RPMI8226 (cell line): ENCODE measurements at regions not wholly inside any gene's neighbourhood (a gene's known extent, or its start where the extent isn't known, plus 50 kb on each side); places are given as distances from the start of the nearest gene placed in this dataset.
"Not testable (repeated sequence)": the region's sequence is repeated elsewhere in the genome, so short reads cannot be mapped to it uniquely, and the experiment has no call there.

ENCODE experiments used
- DNase-seq: peaks from one replicate; pipeline ENCODE4 v3.0.0-alpha.2; 2015

DNA sequence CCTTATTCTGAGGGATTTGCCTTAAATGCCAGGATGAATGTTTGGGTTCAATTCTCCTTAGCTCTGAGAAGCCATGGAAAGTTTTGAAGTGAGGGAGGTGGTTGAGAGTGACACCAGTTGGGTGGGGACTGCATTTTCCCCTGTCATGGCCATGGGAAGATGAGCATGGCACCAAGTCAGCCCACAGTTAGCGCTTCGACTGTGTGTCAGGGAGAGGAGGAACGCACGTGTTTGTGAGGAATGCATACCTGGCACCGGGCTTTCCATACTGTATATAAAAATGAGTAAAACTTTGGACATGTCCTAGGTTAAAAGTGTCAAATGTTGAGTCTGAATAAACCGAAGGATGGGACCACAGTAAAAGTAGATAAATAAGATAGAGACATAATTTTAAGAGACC lies 187.5 kb upstream of the KL start:
- no peak for DNase-seq

GRCh38 chr13:32829269-32829668 lies 187.0 kb upstream of the KL start:
- no peak for DNase-seq

GRCh38 chr13:32829676-32830335 lies 186.4 kb upstream of the KL start:
- DNase-seq = no peak

GRCh38 chr13:32830336-32831031 lies 185.7 kb upstream of the KL start:
- no peak for DNase-seq

GRCh38 chr13:32837307-32837972 lies 178.8 kb upstream of the KL start:
- DNase-seq = no peak

DNA sequence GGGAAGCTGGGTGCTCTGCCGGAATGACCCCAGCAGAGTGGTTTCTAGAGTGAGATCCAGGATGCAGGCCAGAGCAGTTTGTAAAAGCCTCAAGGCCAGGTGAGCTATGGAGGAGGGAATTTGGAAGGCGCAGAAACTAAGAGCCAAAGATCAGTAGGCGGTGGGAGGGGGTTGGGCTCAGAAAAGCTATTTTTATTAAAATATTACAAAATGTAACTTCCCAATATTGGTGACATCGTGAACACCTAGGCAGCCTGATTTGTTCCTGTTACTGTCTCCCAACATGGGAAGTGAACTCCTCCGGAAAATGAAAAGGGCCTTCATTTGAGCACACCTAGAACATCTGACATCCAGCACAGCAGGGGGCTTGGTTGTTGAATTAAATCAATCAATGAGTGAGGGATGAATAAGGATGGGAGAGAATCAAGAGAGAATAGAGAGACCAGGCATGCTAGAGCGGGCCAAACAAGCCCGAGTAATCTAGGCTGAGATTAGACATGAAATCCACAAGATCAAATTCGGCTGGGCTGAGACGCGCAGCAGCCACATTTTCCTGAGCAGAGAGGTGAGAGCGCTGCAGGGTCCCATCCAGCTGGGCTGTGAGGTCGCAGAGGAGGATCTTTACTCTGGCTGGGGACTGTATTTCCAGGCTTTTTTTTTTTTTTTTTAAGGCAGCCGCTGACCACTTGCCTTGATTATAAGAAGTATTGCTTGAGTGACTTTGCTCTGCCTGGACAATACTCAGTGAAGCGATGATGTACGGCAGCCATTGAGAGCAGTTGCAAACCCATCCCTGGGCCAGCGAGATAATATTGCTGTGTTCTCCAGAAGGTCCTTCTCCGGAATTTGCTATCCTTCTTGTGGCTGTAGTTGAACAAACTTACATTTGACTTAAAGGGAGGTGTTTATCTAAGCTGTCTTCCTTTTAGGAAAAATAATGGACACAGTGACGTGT lies 178.0 kb upstream of the KL start:
- DNase-seq = no peak

GRCh38 chr13:32838945-32839344 lies 177.3 kb upstream of the KL start:
- DNase-seq = peak; percentile 15

- no peak for DNase-seq
Observed at GRCh38 chr13:32840113-32840512, 176.1 kb upstream of the KL start.

DNA sequence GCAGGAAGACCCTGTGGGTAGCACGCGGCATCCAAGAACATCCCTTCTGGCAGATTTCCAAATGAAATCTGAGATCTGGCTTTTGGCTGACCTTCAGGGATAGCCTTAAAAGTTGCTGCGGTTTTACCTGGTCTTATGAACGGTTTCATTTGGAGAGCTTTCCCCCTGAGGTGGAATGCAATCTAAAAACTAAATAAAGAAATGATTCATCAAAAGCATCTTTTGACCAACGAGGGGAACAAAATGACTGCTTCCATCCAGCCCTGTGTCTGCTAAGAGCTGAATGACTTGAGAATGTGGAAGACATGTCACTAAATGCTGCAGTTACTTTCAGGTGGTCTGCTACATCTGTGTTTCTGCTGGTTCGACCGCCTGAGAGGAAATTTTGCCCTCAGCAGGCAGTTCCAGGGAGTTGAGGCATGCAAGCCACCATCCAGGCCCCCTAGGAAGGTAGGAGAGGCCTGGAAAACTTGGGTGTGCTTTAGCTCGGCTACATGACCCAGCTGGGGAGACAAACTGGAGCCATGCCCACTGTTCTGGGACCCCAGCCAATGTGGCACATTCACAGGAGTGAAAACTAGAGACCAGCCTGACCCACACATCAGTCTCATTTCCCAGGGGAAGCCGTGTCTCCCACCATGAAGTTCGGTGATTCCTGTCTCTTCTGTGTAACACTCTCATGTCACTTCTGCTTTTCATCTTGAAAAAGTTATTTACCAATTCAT lies 175.1 kb upstream of the KL start:
- no peak for DNase-seq

- DNase-seq = no peak
Observed at GRCh38 chr13:32845952-32846950, 170.0 kb upstream of the KL start.

DNA sequence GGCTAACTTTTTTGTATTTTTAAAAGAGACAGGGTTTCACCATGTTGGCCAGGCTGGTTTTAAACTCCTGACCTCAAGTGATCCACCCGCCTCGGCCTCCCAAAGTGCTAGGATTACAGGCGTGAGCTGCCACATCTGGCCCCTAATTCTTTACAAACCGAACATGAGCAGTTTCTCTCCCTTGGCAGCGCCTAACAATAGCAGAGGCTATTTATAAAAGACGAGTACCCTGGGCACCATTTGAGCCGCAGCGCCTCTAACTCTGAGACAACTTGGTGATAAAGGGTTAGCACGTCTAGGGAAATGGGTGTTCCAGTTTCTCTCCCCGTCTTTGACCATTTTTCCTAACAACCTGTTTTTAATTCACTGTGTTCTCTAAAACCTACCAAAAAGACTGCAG lies 168.2 kb upstream of the KL start:
- not testable (repeated sequence) for DNase-seq

- DNase-seq = no peak
Observed at GRCh38 chr13:32849369-32849768, 166.9 kb upstream of the KL start.

GRCh38 chr13:32850316-32851052 lies 165.7 kb upstream of the KL start:
- no peak for DNase-seq

GRCh38 chr13:32851083-32852069 lies 164.8 kb upstream of the KL start:
- DNase-seq = no peak

DNA sequence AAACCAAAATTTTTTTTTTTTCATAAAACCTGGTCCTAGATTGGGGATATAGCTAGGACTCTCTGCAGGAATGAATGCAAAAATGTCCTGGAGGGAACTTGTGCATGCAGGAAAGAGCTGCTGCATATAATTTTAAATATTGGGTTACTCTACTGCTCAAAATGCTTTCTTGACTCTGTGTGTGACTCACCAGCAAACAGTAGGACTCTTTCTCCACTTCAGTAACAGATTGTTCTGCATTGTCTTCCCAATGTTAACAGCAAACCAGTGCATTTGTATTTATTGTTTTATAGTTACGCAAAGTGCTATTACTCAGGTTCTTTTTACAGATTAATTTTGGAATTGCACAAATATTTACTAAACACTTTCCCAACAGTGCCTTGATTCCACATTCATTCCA lies 163.7 kb upstream of the KL start:
- DNase-seq = no peak

DNA sequence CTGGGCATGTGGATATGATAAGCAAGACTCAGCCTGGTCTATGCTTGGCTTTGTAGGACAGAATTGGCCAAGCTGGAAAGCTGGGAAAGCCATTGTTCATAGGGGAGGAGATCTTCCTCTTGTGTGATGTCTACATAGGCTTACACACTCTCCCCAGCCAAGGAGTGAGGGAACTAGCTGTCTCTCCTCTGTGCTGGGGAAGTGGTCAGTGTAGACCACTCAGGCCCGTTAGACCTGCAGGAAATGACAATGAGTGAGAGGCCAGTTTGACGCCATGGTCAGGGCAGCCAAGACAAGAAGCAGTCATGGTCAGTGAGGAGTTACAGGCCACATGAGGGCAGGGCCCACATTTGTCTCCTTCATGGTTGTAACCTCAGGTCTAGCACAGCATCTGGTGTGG lies 159.1 kb upstream of the KL start:
- no peak for DNase-seq

GRCh38 chr13:32857689-32858088 lies 158.5 kb upstream of the KL start:
- no peak for DNase-seq

DNA sequence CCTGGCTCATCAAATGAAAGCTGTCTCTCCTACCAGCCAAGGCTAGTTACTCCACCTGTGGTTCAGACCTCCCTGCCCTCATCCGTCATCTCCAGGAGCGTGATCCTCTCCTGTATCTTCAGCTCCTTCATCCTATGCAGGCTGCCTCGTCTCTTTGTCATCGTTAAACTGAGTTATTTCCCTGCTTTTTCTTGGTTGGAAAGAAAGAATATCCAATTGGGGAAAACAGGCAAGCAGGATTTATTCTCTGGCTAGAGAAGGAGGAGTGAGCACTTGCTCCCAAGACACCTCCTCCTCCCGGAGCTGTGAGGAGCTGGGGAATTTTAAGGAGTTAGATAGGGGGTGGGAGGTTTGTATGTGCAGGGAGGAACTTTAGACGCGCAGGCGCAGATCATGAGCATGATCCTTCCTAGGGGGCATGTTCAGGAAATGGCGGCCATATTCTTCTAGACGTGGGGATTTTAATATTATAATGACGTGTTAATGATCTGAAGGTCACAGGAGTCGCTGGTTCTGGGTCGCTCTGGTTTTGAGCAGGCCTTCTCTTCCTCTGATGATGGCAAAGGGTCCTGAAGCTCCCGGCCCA lies 156.4 kb upstream of the KL start:
- DNase-seq = no peak

GRCh38 chr13:32861304-32861703 lies 154.9 kb upstream of the KL start:
- DNase-seq = no peak
